Astrocyte (in vitro differentiated cells and primary cell): ENCODE measurements at regions not wholly inside any gene's neighbourhood (a gene's known extent, or its start where the extent isn't known, plus 50 kb on each side); places are given as distances from the start of the nearest gene placed in this dataset.

Experiments
- DNase-seq: peaks from one replicate; pipeline ENCODE4 v3.0.0-alpha.2; 2010; ENCODE audit warnings: low read depth
- FAIRE-seq: peaks from 2 replicates; lab custom pipeline; 2011; peaks lifted over from hg19 to GRCh38; lab: Jason Lieb, UNC
- H2AFZ ChIP-seq: 2 replicates; pipeline ENCODE4 v1.6.0; 2012; ENCODE audit warnings: low read depth, low read length, inconsistent platforms
- H3K27ac ChIP-seq: 2 replicates; pipeline ENCODE4 v1.5.1; 2011; ENCODE audit warnings: low read depth, low read length, inconsistent platforms
- H3K27me3 ChIP-seq: 2 replicates; pipeline ENCODE4 v1.6.0; 2011; ENCODE audit warnings: low read length, inconsistent platforms; ENCODE audit not compliant: insufficient read depth
- H3K36me3 ChIP-seq: 2 replicates; pipeline ENCODE4 v1.5.1; 2011; ENCODE audit warnings: low read length, inconsistent platforms; ENCODE audit not compliant: insufficient read depth
- H3K4me1 ChIP-seq: 2 replicates; pipeline ENCODE4 v1.5.1; 2011; ENCODE audit warnings: low read length, inconsistent platforms; ENCODE audit not compliant: insufficient read depth
- H3K4me2 ChIP-seq: 2 replicates; pipeline ENCODE4 v1.6.0; 2012; ENCODE audit warnings: low read length, inconsistent platforms
- H3K4me3 ChIP-seq: 2 replicates; pipeline ENCODE4 v1.5.1; 2011; ENCODE audit warnings: low read depth, mild to moderate bottlenecking, low read length, inconsistent platforms; ENCODE audit not compliant: insufficient read depth
- H3K79me2 ChIP-seq: 2 replicates; pipeline ENCODE4 v1.6.0; 2012; ENCODE audit warnings: mild to moderate bottlenecking, low read length, inconsistent platforms; ENCODE audit not compliant: insufficient read depth
- H3K9ac ChIP-seq: 2 replicates; pipeline ENCODE4 v1.6.0; 2012; ENCODE audit warnings: mild to moderate bottlenecking, low read length, inconsistent platforms
- H3K9me3 ChIP-seq: 2 replicates; pipeline ENCODE4 v1.5.1; 2012; ENCODE audit warnings: low read depth, mild to moderate bottlenecking, low read length, inconsistent platforms; ENCODE audit not compliant: insufficient read depth
- H4K20me1 ChIP-seq: 2 replicates; pipeline ENCODE4 v1.6.0; 2012; ENCODE audit warnings: low read length, inconsistent platforms; ENCODE audit not compliant: insufficient read depth
- H3K27ac Mint-ChIP-seq: one replicate; pipeline ENCODE4 v1.8.0; 2021; ENCODE audit warnings: mild to moderate bottlenecking, mixed read lengths; ENCODE audit not compliant: unreplicated experiment
- H3K27me3 Mint-ChIP-seq: one replicate; pipeline ENCODE4 v1.8.0; 2021; ENCODE audit warnings: low read depth, mixed read lengths; ENCODE audit not compliant: unreplicated experiment
- H3K36me3 Mint-ChIP-seq: one replicate; pipeline ENCODE4 v1.8.0; 2021; ENCODE audit warnings: low read depth, mixed read lengths; ENCODE audit not compliant: unreplicated experiment
- H3K4me1 Mint-ChIP-seq: one replicate; pipeline ENCODE4 v1.8.0; 2021; ENCODE audit warnings: low read depth, mixed read lengths; ENCODE audit not compliant: unreplicated experiment
- H3K4me3 Mint-ChIP-seq: one replicate; pipeline ENCODE4 v1.8.0; 2021; ENCODE audit warnings: mild to moderate bottlenecking, moderate library complexity, mixed read lengths; ENCODE audit not compliant: unreplicated experiment
- H3K9me3 Mint-ChIP-seq: one replicate; pipeline ENCODE4 v1.8.0; 2021; ENCODE audit warnings: mild to moderate bottlenecking, mixed read lengths; ENCODE audit not compliant: unreplicated experiment
- CTCF ChIP-seq: IDR thresholded peaks from 2 replicates; pipeline ENCODE4 v1.5.1; 2011; ENCODE audit warnings: low read depth, mild to moderate bottlenecking, inconsistent platforms, low read length, moderate library complexity; ENCODE audit not compliant: insufficient read depth
- EZH2 ChIP-seq: IDR thresholded peaks from 2 replicates; pipeline ENCODE4 v1.6.1; 2012; ENCODE audit warnings: mild to moderate bottlenecking, low read length, inconsistent platforms; ENCODE audit not compliant: insufficient read depth

- no peaks in the 10 kb centered on the region for H3K9me3 ChIP-seq
- no peaks in the 10 kb centered on the region for H3K36me3 ChIP-seq
- FAIRE-seq (no peak), DNase-seq (no peak)
- no peak overlapping the region for H3K9ac ChIP-seq
- no peaks in the 10 kb centered on the region for H3K36me3 Mint-ChIP-seq
- H3K4me2 ChIP-seq, result no peak overlapping the region
- no peak overlapping the region for H2AFZ ChIP-seq
- no peak overlapping the region for H3K4me3 ChIP-seq
- TF ChIP-seq CTCF (no peak), EZH2 (no peak)
- no peaks in the 10 kb centered on the region for H3K9me3 Mint-ChIP-seq
- no peaks in the 10 kb centered on the region for H3K27me3 Mint-ChIP-seq
- H3K4me1 ChIP-seq, result no peaks in the 10 kb centered on the region
- no peaks in the 10 kb centered on the region for H3K79me2 ChIP-seq
- H4K20me1 ChIP-seq, result no peaks in the 10 kb centered on the region
- H3K27ac Mint-ChIP-seq, result no peak overlapping the region
- no peak overlapping the region for H3K27ac ChIP-seq
- no peak overlapping the region for H3K4me3 Mint-ChIP-seq
- no peaks in the 10 kb centered on the region for H3K4me1 Mint-ChIP-seq
- H3K27me3 ChIP-seq, result no peaks in the 10 kb centered on the region
These were observed 120.3 kb downstream of the MAD2L1 start for GRCh38 chr4:119946359-119946758.

- Histone ChIP-seq H3K4me2 (no peak overlapping the region), H3K27ac (no peak overlapping the region), H3K4me3 (no peak overlapping the region), H2AFZ (no peak overlapping the region), H3K4me1 (no peaks in the 10 kb centered on the region), H3K27me3 (no peaks in the 10 kb centered on the region), H3K36me3 (no peaks in the 10 kb centered on the region), H3K9me3 (no peaks in the 10 kb centered on the region), H4K20me1 (no peaks in the 10 kb centered on the region), H3K9ac (no peak overlapping the region), H3K79me2 (no peaks in the 10 kb centered on the region)
- no peak overlapping the region for H3K4me3 Mint-ChIP-seq
- H3K36me3 Mint-ChIP-seq, result no peaks in the 10 kb centered on the region
- no peaks in the 10 kb centered on the region for H3K9me3 Mint-ChIP-seq
- no peak overlapping the region for H3K27ac Mint-ChIP-seq
- H3K27me3 Mint-ChIP-seq, result no peaks in the 10 kb centered on the region
- no peak for TF ChIP-seq CTCF
- no peak for TF ChIP-seq EZH2
- no peaks in the 10 kb centered on the region for H3K4me1 Mint-ChIP-seq
- no peak for DNase-seq
- FAIRE-seq, result no peak
These were observed 123.8 kb downstream of the MAD2L1 start for GRCh38 chr4:119942806-119943205.

- Histone ChIP-seq H3K9me3 (no peaks in the 10 kb centered on the region), H4K20me1 (no peaks in the 10 kb centered on the region), H3K4me1 (no peaks in the 10 kb centered on the region), H3K4me3 (no peak overlapping the region), H2AFZ (no peak overlapping the region), H3K36me3 (no peaks in the 10 kb centered on the region), H3K27me3 (no peaks in the 10 kb centered on the region), H3K27ac (no peak overlapping the region), H3K4me2 (no peak overlapping the region), H3K9ac (no peak overlapping the region), H3K79me2 (no peaks in the 10 kb centered on the region)
- Mint-ChIP-seq H3K27me3 (peaks cover 4% of the 10 kb centered on the region), H3K27ac (no peak overlapping the region), H3K4me3 (no peak overlapping the region), H3K36me3 (no peaks in the 10 kb centered on the region), H3K4me1 (no peaks in the 10 kb centered on the region), H3K9me3 (no peaks in the 10 kb centered on the region)
- FAIRE-seq (no peak), DNase-seq (no peak)
- TF ChIP-seq CTCF, result no peak
- TF ChIP-seq EZH2, result no peak
These were observed 126.1 kb downstream of the MAD2L1 start for GRCh38 chr4:119940557-119940956.
